Inferior parietal cortex (tissue), 1 donor: ENCODE measurements at regions not wholly inside any gene's neighbourhood (a gene's known extent, or its start where the extent isn't known, plus 50 kb on each side); places are given as distances from the start of the nearest gene placed in this dataset.
"Not testable (repeated sequence)": the region's sequence is repeated elsewhere in the genome, so short reads cannot be mapped to it uniquely, and the experiment has no call there.

Source experiments
- DNase-seq: peaks from one replicate; pipeline ENCODE4 v3.0.0-alpha.2; 2016; ENCODE audit errors: extremely low spot score

GRCh38 chr16:26982422-26982821 lies 84.3 kb upstream of the C16orf82 start:
- no peak for DNase-seq

- DNase-seq, result no peak
Measured at GRCh38 chr16:26983426-26983825, 83.3 kb upstream of the C16orf82 start.

- DNase-seq, result no peak
Measured at GRCh38 chr16:26985100-26986065, 81.3 kb upstream of the C16orf82 start.

GRCh38 chr16:26987597-26988010 lies 79.1 kb upstream of the C16orf82 start:
- DNase-seq, result no peak

GRCh38 chr16:26988186-26988585 lies 78.5 kb upstream of the C16orf82 start:
- no peak for DNase-seq

GRCh38 chr16:26990384-26991120 lies 76.2 kb upstream of the C16orf82 start:
- not testable (repeated sequence) for DNase-seq

GRCh38 chr16:26992666-26993349 lies 73.9 kb upstream of the C16orf82 start:
- no peak for DNase-seq

- DNase-seq, result no peak
Measured at GRCh38 chr16:26993511-26993910, 73.2 kb upstream of the C16orf82 start.

- DNase-seq, result no peak
Measured at GRCh38 chr16:26993963-26994362, 72.8 kb upstream of the C16orf82 start.

GRCh38 chr16:26995522-26995921 lies 71.2 kb upstream of the C16orf82 start:
- DNase-seq, result no peak

GRCh38 chr16:27005386-27005785 lies 61.3 kb upstream of the C16orf82 start:
- DNase-seq, result no peak
